ENCODE measurements at regions not wholly inside any gene's neighbourhood (a gene's known extent, or its start where the extent isn't known, plus 50 kb on each side); places are given as distances from the start of the nearest gene placed in this dataset.

DNA sequence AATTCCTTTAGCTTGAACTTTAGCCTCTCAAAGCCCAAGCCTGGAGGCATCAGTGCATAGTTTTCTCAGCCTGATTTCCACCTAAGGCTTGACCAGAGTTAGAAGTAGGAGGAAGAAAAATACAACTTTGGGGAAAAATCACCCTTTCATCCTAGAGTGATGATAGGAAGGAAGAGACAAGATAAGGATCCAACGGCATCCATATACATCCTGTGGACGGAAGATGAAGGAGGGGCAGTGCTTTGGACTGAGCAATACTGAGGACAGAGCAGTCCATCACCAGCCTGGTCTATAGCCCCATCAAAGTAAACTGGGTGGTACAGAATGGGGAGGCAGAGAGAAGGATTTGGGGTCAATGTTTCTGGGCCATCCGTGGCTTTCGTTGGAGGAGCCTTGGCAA, 247.9 kb downstream of the FAM76B start:
- H3K27me3 ChIP-seq (ENCODE audit: insufficient read depth, low read length, poor library complexity) = no peaks in the 10 kb centered on the region
- DNase-seq (no peak), ATAC-seq (ENCODE audit: insufficient read depth, low read depth) (no peak)
- no peaks in the 10 kb centered on the region for H3K79me2 ChIP-seq (ENCODE audit: insufficient read depth, low read length)
- TF ChIP-seq, protein P1, sequence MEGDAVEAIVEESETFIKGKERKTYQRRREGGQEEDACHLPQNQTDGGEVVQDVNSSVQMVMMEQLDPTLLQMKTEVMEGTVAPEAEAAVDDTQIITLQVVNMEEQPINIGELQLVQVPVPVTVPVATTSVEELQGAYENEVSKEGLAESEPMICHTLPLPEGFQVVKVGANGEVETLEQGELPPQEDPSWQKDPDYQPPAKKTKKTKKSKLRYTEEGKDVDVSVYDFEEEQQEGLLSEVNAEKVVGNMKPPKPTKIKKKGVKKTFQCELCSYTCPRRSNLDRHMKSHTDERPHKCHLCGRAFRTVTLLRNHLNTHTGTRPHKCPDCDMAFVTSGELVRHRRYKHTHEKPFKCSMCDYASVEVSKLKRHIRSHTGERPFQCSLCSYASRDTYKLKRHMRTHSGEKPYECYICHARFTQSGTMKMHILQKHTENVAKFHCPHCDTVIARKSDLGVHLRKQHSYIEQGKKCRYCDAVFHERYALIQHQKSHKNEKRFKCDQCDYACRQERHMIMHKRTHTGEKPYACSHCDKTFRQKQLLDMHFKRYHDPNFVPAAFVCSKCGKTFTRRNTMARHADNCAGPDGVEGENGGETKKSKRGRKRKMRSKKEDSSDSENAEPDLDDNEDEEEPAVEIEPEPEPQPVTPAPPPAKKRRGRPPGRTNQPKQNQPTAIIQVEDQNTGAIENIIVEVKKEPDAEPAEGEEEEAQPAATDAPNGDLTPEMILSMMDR (IDR thresholded peaks at IDR 0.05; ENCODE audit: borderline replicate concordance, extremely low read depth, low read length, poor library complexity, severe bottlenecking) = no peak
- no peak for TF ChIP-seq EZH2 (IDR thresholded peaks at IDR 0.05; ENCODE audit: borderline replicate concordance, low read depth, low read length, severe bottlenecking)
- no peak overlapping the region for H3K4me3 ChIP-seq (ENCODE audit: low read depth in 1 of 2, low read length in 2 of 2)
- no peak overlapping the region for H3K27ac ChIP-seq (ENCODE audit: low read length)
- no peak overlapping the region for H3K4me2 ChIP-seq (ENCODE audit: insufficient read depth, low read length)
- H3K9ac ChIP-seq (ENCODE audit: low read depth, low read length) = no peak overlapping the region
- H3K36me3 ChIP-seq (ENCODE audit: insufficient read depth, low read length) = no peaks in the 10 kb centered on the region
- H3K9me3 ChIP-seq (ENCODE audit: insufficient read depth, low read length, severe bottlenecking) = no peaks in the 10 kb centered on the region
- H2AFZ ChIP-seq (ENCODE audit: low read depth, low read length) = no peak overlapping the region
- no peaks in the 10 kb centered on the region for H4K20me1 ChIP-seq (ENCODE audit: insufficient read depth, low read length)
- H3K4me1 ChIP-seq (ENCODE audit: insufficient read depth, low read length) = no peaks in the 10 kb centered on the region

DNA sequence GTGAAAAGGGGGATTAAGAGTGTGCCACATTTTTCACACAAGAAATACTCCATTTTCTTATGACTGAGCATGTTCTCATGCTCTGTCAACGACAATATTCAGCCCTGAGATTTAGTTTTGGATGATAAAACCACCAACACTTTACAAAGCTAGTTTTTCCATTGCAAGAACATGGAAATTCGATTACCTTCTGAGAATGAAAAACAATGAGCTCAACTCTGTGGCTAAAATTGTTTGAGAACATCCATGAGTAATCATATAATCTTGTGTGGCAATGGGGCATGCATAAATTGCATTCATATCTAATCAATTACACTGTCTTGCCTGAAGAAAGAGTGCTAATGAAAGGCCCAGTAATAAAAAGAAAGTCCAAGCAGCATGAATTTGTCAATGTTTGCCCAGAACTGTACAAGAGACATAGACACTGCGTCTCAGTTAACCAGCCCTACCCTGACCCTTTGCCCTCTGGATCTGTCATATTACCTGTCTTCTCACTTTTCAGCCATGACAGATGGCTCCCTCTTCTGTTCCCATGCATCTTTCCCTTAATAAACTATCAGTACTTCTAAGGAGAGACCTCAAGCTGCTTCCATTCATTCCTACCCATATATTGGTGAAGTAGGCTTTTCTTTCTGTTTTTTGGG, 253.4 kb downstream of the FAM76B start:
- Histone ChIP-seq H3K36me3 (ENCODE audit: insufficient read depth, low read length) (no peaks in the 10 kb centered on the region), H3K9ac (ENCODE audit: low read depth, low read length) (no peak overlapping the region), H3K27me3 (ENCODE audit: insufficient read depth, low read length, poor library complexity) (no peaks in the 10 kb centered on the region), H3K4me2 (ENCODE audit: insufficient read depth, low read length) (no peak overlapping the region), H3K4me1 (ENCODE audit: insufficient read depth, low read length) (no peaks in the 10 kb centered on the region), H2AFZ (ENCODE audit: low read depth, low read length) (no peak overlapping the region), H3K79me2 (ENCODE audit: insufficient read depth, low read length) (no peaks in the 10 kb centered on the region), H3K27ac (ENCODE audit: low read length) (no peak overlapping the region), H3K9me3 (ENCODE audit: insufficient read depth, low read length, severe bottlenecking) (no peaks in the 10 kb centered on the region), H3K4me3 (ENCODE audit: low read depth in 1 of 2, low read length in 2 of 2) (no peak overlapping the region), H4K20me1 (ENCODE audit: insufficient read depth, low read length) (no peaks in the 10 kb centered on the region)
- no peak for ATAC-seq (ENCODE audit: insufficient read depth, low read depth)
- TF ChIP-seq EZH2 (IDR thresholded peaks at IDR 0.05; ENCODE audit: borderline replicate concordance, low read depth, low read length, severe bottlenecking) = no peak
- TF ChIP-seq, protein P1 (IDR thresholded peaks at IDR 0.05; ENCODE audit: borderline replicate concordance, extremely low read depth, low read length, poor library complexity, severe bottlenecking) = no peak
- DNase-seq = no peak

DNA sequence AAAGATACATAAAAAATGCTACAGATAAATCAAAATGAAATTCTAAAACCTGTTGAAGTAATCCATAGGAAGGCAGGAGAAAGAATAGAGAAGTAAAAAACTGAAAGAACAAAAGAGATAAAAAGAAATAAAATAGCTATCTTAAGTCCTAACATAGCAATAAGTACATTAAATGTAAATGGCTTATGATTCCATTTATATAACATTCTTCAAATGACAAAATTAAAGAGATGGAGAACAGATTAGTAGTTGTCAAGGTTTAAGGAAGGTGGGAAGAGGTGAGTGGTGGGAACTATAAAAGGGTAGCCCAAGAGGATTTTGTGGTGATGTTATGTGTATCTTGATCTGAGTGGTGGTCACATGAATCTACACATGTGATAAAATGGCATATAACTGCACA, 254.8 kb downstream of the FAM76B start:
- H3K4me2 ChIP-seq (ENCODE audit: insufficient read depth, low read length) = no peak overlapping the region
- H3K4me3 ChIP-seq (ENCODE audit: low read depth in 1 of 2, low read length in 2 of 2) = no peak overlapping the region
- H4K20me1 ChIP-seq (ENCODE audit: insufficient read depth, low read length) = no peaks in the 10 kb centered on the region
- H3K27me3 ChIP-seq (ENCODE audit: insufficient read depth, low read length, poor library complexity) = no peaks in the 10 kb centered on the region
- H3K36me3 ChIP-seq (ENCODE audit: insufficient read depth, low read length) = no peaks in the 10 kb centered on the region
- no peak overlapping the region for H2AFZ ChIP-seq (ENCODE audit: low read depth, low read length)
- no peaks in the 10 kb centered on the region for H3K79me2 ChIP-seq (ENCODE audit: insufficient read depth, low read length)
- no peak for TF ChIP-seq EZH2 (IDR thresholded peaks at IDR 0.05; ENCODE audit: borderline replicate concordance, low read depth, low read length, severe bottlenecking)
- TF ChIP-seq, protein P1 (IDR thresholded peaks at IDR 0.05; ENCODE audit: borderline replicate concordance, extremely low read depth, low read length, poor library complexity, severe bottlenecking) = no peak
- ATAC-seq (ENCODE audit: insufficient read depth, low read depth) (no peak), DNase-seq (no peak)
- no peaks in the 10 kb centered on the region for H3K9me3 ChIP-seq (ENCODE audit: insufficient read depth, low read length, severe bottlenecking)
- H3K27ac ChIP-seq (ENCODE audit: low read length) = no peak overlapping the region
- H3K9ac ChIP-seq (ENCODE audit: low read depth, low read length) = no peak overlapping the region
- H3K4me1 ChIP-seq (ENCODE audit: insufficient read depth, low read length) = no peaks in the 10 kb centered on the region

Data from DND-41 (cell line).